Left lung (tissue), 4 donors: ENCODE measurements at regions not wholly inside any gene's neighbourhood (a gene's known extent, or its start where the extent isn't known, plus 50 kb on each side); places are given as distances from the start of the nearest gene placed in this dataset.

ENCODE experiments used
- ATAC-seq: fragments of 200-7000 bp; cut with Tn5 transposase; one replicate; pipeline ENCODE4 v1.9.1; 2020; ENCODE audit warnings: moderate library complexity
- DNase-seq, 4 donors: peaks; one replicate each; pipeline ENCODE4 v3.0.0-alpha.2; 2013 to 2020
- H3K27ac ChIP-seq, 2 donors: fragments of 200-600 bp; sonication (generic) in 1 of 2; one replicate each; pipeline versions ENCODE4 v1.5.0 to v1.8.0; 2020 to 2021
- H3K27me3 ChIP-seq, 2 donors: fragments of 200-600 bp; sonication (generic) in 1 of 2; one replicate each; pipeline versions ENCODE4 v1.5.0 to v1.8.0; 2020 to 2021
- H3K36me3 ChIP-seq, 2 donors: fragments of 200-600 bp; sonication (generic) in 1 of 2; one replicate each; pipeline versions ENCODE4 v1.5.0 to v1.8.0; 2020 to 2021
- H3K4me1 ChIP-seq, 2 donors: fragments of 200-600 bp; one replicate each; pipeline ENCODE4 v1.8.0; 2021
- H3K4me3 ChIP-seq, 2 donors: fragments of 200-600 bp; sonication (generic) in 1 of 2; one replicate each; pipeline versions ENCODE4 v1.5.0 to v1.8.0; 2020 to 2021; ENCODE audit warnings: mild to moderate bottlenecking in 1 of 2
- H3K9me3 ChIP-seq, 2 donors: fragments of 200-600 bp; sonication (generic) in 1 of 2; one replicate each; pipeline versions ENCODE4 v1.5.0 to v1.8.0; 2020 to 2021
- CTCF ChIP-seq, 2 donors: fragments of 200-600 bp; sonication (generic) in 1 of 2; IDR thresholded peaks; one replicate each; pipeline versions ENCODE4 v1.5.0 to v1.8.0; 2021; ENCODE audit warnings: antibody characterized with exemption in 2 of 2
- intact Hi-C, 2 donors: fragments of 100-400 bp; cut with DNase I; formaldehyde crosslinking; loops; one replicate each; pipeline versions ENCODE4 v1.11.2 to v1.14.2; 2022
- donor health status: DM: no; HTN: yes; CAD: no.
- donor health status: DM: no; HTN: no; CAD: no.

- no peaks in the 10 kb centered on the region for H3K36me3 ChIP-seq
- H3K27ac ChIP-seq: no peak overlapping the region
- H3K4me3 ChIP-seq: no peak overlapping the region
- no peak for TF ChIP-seq CTCF (IDR thresholded peaks at IDR 0.05)
- ATAC-seq: no peak
- no peak for DNase-seq
- H3K4me1 ChIP-seq: no peaks in the 10 kb centered on the region
- H3K9me3 ChIP-seq: no peaks in the 10 kb centered on the region
- intact Hi-C loops: no loop called here
- H3K27me3 ChIP-seq: no peaks in the 10 kb centered on the region
Measured at GRCh38 chr14:97924922-97925613, 1127.9 kb downstream of the VRK1 start.

GRCh38 chr14:97930166-97930565, 1133.0 kb downstream of the VRK1 start:
- no peak overlapping the region for H3K4me3 ChIP-seq
- H3K27ac ChIP-seq: no peak overlapping the region
- no peaks in the 10 kb centered on the region for H3K4me1 ChIP-seq
- no peaks in the 10 kb centered on the region for H3K27me3 ChIP-seq
- no peaks in the 10 kb centered on the region for H3K9me3 ChIP-seq
- no peak for DNase-seq
- no peak for TF ChIP-seq CTCF (IDR thresholded peaks at IDR 0.05)
- no peak for ATAC-seq
- H3K36me3 ChIP-seq: no peaks in the 10 kb centered on the region
- intact Hi-C loops: no loop called here

- DNase-seq (no peak), ATAC-seq (no peak)
- no peaks in the 10 kb centered on the region for H3K27me3 ChIP-seq
- H3K4me1 ChIP-seq: no peaks in the 10 kb centered on the region
- H3K36me3 ChIP-seq: no peaks in the 10 kb centered on the region
- intact Hi-C loops: no loop called here
- no peak overlapping the region for H3K27ac ChIP-seq
- no peak overlapping the region for H3K4me3 ChIP-seq
- H3K9me3 ChIP-seq: no peaks in the 10 kb centered on the region
- no peak for TF ChIP-seq CTCF (IDR thresholded peaks at IDR 0.05)
Measured at GRCh38 chr14:97931273-97931672, 1134.1 kb downstream of the VRK1 start.

- Histone ChIP-seq H3K9me3 (no peaks in the 10 kb centered on the region), H3K4me1 (no peaks in the 10 kb centered on the region), H3K36me3 (no peaks in the 10 kb centered on the region), H3K27ac (no peak overlapping the region), H3K27me3 (no peaks in the 10 kb centered on the region), H3K4me3 (no peak overlapping the region)
- ATAC-seq: no peak
- DNase-seq: no peak
- TF ChIP-seq CTCF (IDR thresholded peaks at IDR 0.05): no peak
- intact Hi-C loops: no loop called here
Measured at GRCh38 chr14:97942921-97943320, 1145.7 kb downstream of the VRK1 start.

GRCh38 chr14:97943619-97944018, 1146.4 kb downstream of the VRK1 start:
- DNase-seq: no peak
- Histone ChIP-seq H3K4me3 (no peak overlapping the region), H3K36me3 (no peaks in the 10 kb centered on the region), H3K4me1 (no peaks in the 10 kb centered on the region), H3K27me3 (no peaks in the 10 kb centered on the region), H3K9me3 (no peaks in the 10 kb centered on the region), H3K27ac (no peak overlapping the region)
- intact Hi-C loops: no loop called here
- no peak for ATAC-seq
- TF ChIP-seq CTCF (IDR thresholded peaks at IDR 0.05): no peak
